ENCODE measurements at regions not wholly inside any gene's neighbourhood (a gene's known extent, or its start where the extent isn't known, plus 50 kb on each side); places are given as distances from the start of the nearest gene placed in this dataset.

DNA sequence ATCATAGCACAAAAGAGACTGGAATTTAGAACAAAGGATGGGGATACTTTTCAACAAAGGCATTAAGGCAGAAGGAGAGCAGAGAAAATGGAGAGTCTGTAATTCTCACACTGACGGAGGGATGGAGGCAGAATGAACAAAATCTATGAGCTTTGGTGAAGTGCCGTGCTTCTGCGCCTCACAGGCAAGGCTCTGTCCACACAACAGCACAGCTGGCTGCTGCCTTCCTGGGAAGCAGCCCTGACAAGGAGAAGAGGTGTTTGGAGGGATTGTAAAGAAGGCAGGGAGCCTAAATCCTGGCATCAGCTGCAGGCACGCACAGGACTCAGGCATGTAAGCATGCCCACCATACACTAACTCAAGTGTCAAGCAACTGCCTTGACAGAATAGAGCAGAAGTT lies 485.2 kb upstream of the KIF2A start:
- DNase-seq, result no peak
- peaks cover 0 to 10% (median 5%) of the 10 kb centered on the region in 7 donors for H3K27me3 ChIP-seq
- H3K4me1 ChIP-seq, result peaks cover 0 to 9% (median 0%) of the 10 kb centered on the region in 9 donors
- WGBS, 2 donors, result 75 to 83% methylated on average over 4 of the region's 4 CpGs
- H3K36me3 ChIP-seq, result no peaks in the 10 kb centered on the region
- TF ChIP-seq CTCF (IDR thresholded peaks at IDR 0.05), result no peak
- H3K27ac ChIP-seq, result no peak overlapping the region
- H3K4me3 ChIP-seq, result no peak overlapping the region
- no peaks in the 10 kb centered on the region for H3K9me3 ChIP-seq
- intact Hi-C loops (cut with DNase I), result no loop called here
- no peak for ATAC-seq

DNA sequence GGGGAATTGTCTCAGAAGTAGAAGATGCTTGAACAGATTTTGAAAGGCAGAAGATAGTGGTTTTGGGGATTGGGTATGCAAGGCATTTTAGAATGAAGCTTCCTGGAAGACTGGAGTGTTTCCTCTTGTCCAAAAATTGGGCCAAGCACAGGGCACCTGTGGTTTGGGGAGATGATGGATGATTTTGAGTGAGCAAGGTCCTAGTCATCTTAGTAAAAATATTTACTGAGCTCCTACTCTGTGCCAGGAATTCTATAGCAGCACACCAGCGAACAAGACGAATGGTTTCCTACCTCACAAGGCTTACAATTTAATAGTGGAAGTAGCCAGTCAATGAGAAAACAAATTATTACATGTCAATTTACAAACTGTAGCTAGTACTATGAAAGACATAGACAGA lies 484.4 kb upstream of the KIF2A start:
- DNase-seq (no peak), ATAC-seq (no peak)
- no peaks in the 10 kb centered on the region for H3K36me3 ChIP-seq
- intact Hi-C loops (cut with DNase I), result no loop called here
- 96 to 97% methylated on average over 2 of the region's 2 CpGs for WGBS, 2 donors
- no peak for TF ChIP-seq CTCF (IDR thresholded peaks at IDR 0.05)
- H3K4me3 ChIP-seq, result no peak overlapping the region
- no peaks in the 10 kb centered on the region for H3K9me3 ChIP-seq
- H3K27me3 ChIP-seq, result peaks cover 0 to 6% (median 0%) of the 10 kb centered on the region in 7 donors
- peaks cover 0 to 9% (median 0%) of the 10 kb centered on the region in 9 donors for H3K4me1 ChIP-seq
- H3K27ac ChIP-seq, result no peak overlapping the region

DNA sequence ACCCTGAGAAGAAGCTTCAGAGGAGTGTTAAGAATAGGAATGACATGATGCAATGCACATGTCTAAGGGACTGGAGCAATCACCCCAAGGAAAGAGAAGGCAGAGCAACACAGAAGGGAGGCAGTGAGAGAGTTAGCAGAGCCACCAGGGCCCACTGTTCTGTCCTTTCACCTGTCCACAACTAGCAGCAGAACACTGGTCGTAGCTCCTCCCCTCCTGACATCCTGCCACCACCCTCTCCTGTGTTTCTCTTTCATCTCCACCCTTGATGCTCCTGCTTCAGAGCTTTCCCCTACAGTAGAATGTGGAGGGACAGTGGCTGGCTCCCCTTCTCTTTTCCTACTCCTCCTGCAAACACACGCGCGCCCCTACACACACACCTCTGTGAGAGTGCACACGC lies 483.4 kb upstream of the KIF2A start:
- DNase-seq (no peak), ATAC-seq (no peak)
- Histone ChIP-seq H3K27ac (no peak overlapping the region), H3K36me3 (no peaks in the 10 kb centered on the region), H3K4me3 (no peak overlapping the region), H3K4me1 (peaks cover 0 to 4% (median 0%) of the 10 kb centered on the region in 9 donors), H3K27me3 (peaks cover 0 to 6% (median 0%) of the 10 kb centered on the region in 7 donors), H3K9me3 (no peaks in the 10 kb centered on the region)
- no peak for TF ChIP-seq CTCF (IDR thresholded peaks at IDR 0.05)
- 94 to 96% methylated on average over 5 of the region's 5 CpGs for WGBS, 2 donors
- intact Hi-C loops (cut with DNase I), result no loop called here

GRCh38 chr5:61823065-61823464 lies 482.9 kb upstream of the KIF2A start:
- ATAC-seq, result no peak
- Histone ChIP-seq H3K4me3 (no peak overlapping the region), H3K36me3 (no peaks in the 10 kb centered on the region), H3K9me3 (no peaks in the 10 kb centered on the region), H3K27ac (no peak overlapping the region), H3K27me3 (peaks cover 0 to 6% (median 0%) of the 10 kb centered on the region in 7 donors), H3K4me1 (no peaks in the 10 kb centered on the region)
- DNase-seq, result no peak
- TF ChIP-seq CTCF (IDR thresholded peaks at IDR 0.05), result no peak
- intact Hi-C loops (cut with DNase I), result no loop called here
- 86% methylated on average over 10 of the region's 10 CpGs for WGBS, 2 donors
